Mesodermal cell (in vitro differentiated cells): ENCODE measurements at regions not wholly inside any gene's neighbourhood (a gene's known extent, or its start where the extent isn't known, plus 50 kb on each side); places are given as distances from the start of the nearest gene placed in this dataset.
"Not testable (repeated sequence)": the region's sequence is repeated elsewhere in the genome, so short reads cannot be mapped to it uniquely, and the experiment has no call there.

Experiments
- H3K27ac ChIP-seq: 2 replicates; pipeline ENCODE4 v1.7.0; 2013; ENCODE audit warnings: mild to moderate bottlenecking, low read depth, low read length, moderate library complexity; ENCODE audit not compliant: severe bottlenecking
- H3K36me3 ChIP-seq: 2 replicates; pipeline ENCODE4 v1.7.1; 2013; ENCODE audit warnings: mild to moderate bottlenecking, low read length, moderate library complexity; ENCODE audit not compliant: control insufficient read depth, insufficient read depth
- H3K4me1 ChIP-seq: one replicate; pipeline ENCODE4 v1.7.1; 2013; ENCODE audit warnings: mild to moderate bottlenecking, low read length; ENCODE audit not compliant: insufficient read depth, control insufficient read depth, poor library complexity, severe bottlenecking
- H3K4me3 ChIP-seq: 2 replicates; pipeline ENCODE4 v1.7.0; 2013; ENCODE audit warnings: low read length, control low read depth, mild to moderate bottlenecking; ENCODE audit not compliant: insufficient read depth, poor library complexity, severe bottlenecking; ENCODE audit errors: extremely low read depth
- H3K9me3 ChIP-seq: 2 replicates; pipeline ENCODE4 v1.7.1; 2013; ENCODE audit warnings: mild to moderate bottlenecking, low read length, moderate library complexity; ENCODE audit not compliant: control insufficient read depth
- WGBS, 2 experiments: methylation state at CpG; one replicate each; pipeline ENCODE4 v1.1.5; 2013; ENCODE audit warnings: missing lambda C conversion rate in 2 of 2; ENCODE audit not compliant: insufficient coverage in 2 of 2; 5-methylcytosine and 5-hydroxymethylcytosine counted together

- H3K27ac ChIP-seq, result not testable (repeated sequence)
- 89 to 90% methylated on average over 7 to 18 of the region's 45 CpGs for WGBS, 2 experiments
Measured at GRCh38 chr2:131830242-131830945, 302.7 kb downstream of the CCDC74A start.

GRCh38 chr2:131830946-131831310, 303.2 kb downstream of the CCDC74A start:
- H3K36me3 ChIP-seq, H3K4me1 ChIP-seq, H3K27ac ChIP-seq, H3K9me3 ChIP-seq, H3K4me3 ChIP-seq: not testable (repeated sequence)
- WGBS, 2 experiments, result 92 to 94% methylated on average over 3 to 4 of the region's 10 CpGs

More at GRCh38 chr2:131830242-131830945, 302.7 kb downstream of the CCDC74A start:
- not testable (repeated sequence) for H3K9me3 ChIP-seq, H3K4me1 ChIP-seq, H3K4me3 ChIP-seq, H3K36me3 ChIP-seq

- H3K4me1 ChIP-seq, H3K4me3 ChIP-seq, H3K9me3 ChIP-seq, H3K27ac ChIP-seq, H3K36me3 ChIP-seq: not testable (repeated sequence)
- 69 to 75% methylated on average over 6 to 10 of the region's 25 CpGs for WGBS, 2 experiments
Measured at GRCh38 chr2:131831450-131832208, 303.9 kb downstream of the CCDC74A start.

GRCh38 chr2:131832209-131832780, 304.6 kb downstream of the CCDC74A start:
- WGBS, 2 experiments, result 84 to 90% methylated on average over 2 to 6 of the region's 10 CpGs
- not testable (repeated sequence) for H3K4me1 ChIP-seq, H3K4me3 ChIP-seq, H3K36me3 ChIP-seq, H3K9me3 ChIP-seq, H3K27ac ChIP-seq

GRCh38 chr2:131832917-131833316, 305.2 kb downstream of the CCDC74A start:
- not testable (repeated sequence) for H3K36me3 ChIP-seq, H3K4me3 ChIP-seq, H3K27ac ChIP-seq, H3K9me3 ChIP-seq, H3K4me1 ChIP-seq
- WGBS, 2 experiments, result no CpG with 5 or more reads among the region's 4 CpGs

- not testable (repeated sequence) for H3K4me3 ChIP-seq, H3K9me3 ChIP-seq, H3K27ac ChIP-seq, H3K4me1 ChIP-seq, H3K36me3 ChIP-seq
- WGBS, 2 experiments, result 80 to 89% methylated on average over 9 to 15 of the region's 24 CpGs
Measured at GRCh38 chr2:131833367-131834202, 305.9 kb downstream of the CCDC74A start.

GRCh38 chr2:131834203-131835020, 306.7 kb downstream of the CCDC74A start:
- H3K4me1 ChIP-seq, H3K9me3 ChIP-seq, H3K36me3 ChIP-seq, H3K27ac ChIP-seq, H3K4me3 ChIP-seq: not testable (repeated sequence)
- 90 to 96% methylated on average over 24 to 26 of the region's 31 CpGs for WGBS, 2 experiments

GRCh38 chr2:131835022-131835421, 307.3 kb downstream of the CCDC74A start:
- not testable (repeated sequence) for H3K9me3 ChIP-seq, H3K27ac ChIP-seq, H3K4me1 ChIP-seq, H3K36me3 ChIP-seq, H3K4me3 ChIP-seq
- 94 to 96% methylated on average over 7 of the region's 9 CpGs for WGBS, 2 experiments

GRCh38 chr2:131835621-131836091, 308.0 kb downstream of the CCDC74A start:
- Histone ChIP-seq H3K4me1 (no peaks in the 10 kb centered on the region), H3K27ac (no peak overlapping the region), H3K36me3 (no peaks in the 10 kb centered on the region), H3K9me3 (no peaks in the 10 kb centered on the region), H3K4me3 (no peak overlapping the region)
- WGBS, 2 experiments, result 83 to 95% methylated on average over 9 to 13 of the region's 24 CpGs

GRCh38 chr2:131836116-131836515, 308.4 kb downstream of the CCDC74A start:
- H3K9me3 ChIP-seq, H3K27ac ChIP-seq, H3K36me3 ChIP-seq, H3K4me1 ChIP-seq, H3K4me3 ChIP-seq: not testable (repeated sequence)
- WGBS, 2 experiments, result 93% methylated on average over 7 to 8 of the region's 11 CpGs
